Keratinocyte (primary cell): ENCODE measurements at regions not wholly inside any gene's neighbourhood (a gene's known extent, or its start where the extent isn't known, plus 50 kb on each side); places are given as distances from the start of the nearest gene placed in this dataset.

ENCODE experiments used
- DNase-seq: peaks from one replicate; pipeline ENCODE4 v3.0.0-alpha.2; 2011; ENCODE audit warnings: low read depth, missing footprints, low spot score
- FAIRE-seq: peaks from 2 replicates; lab custom pipeline; 2011; peaks lifted over from hg19 to GRCh38; lab: Jason Lieb, UNC
- H2AFZ ChIP-seq: 2 replicates; pipeline ENCODE4 v1.6.0; 2012; ENCODE audit warnings: low read length, control low read depth, inconsistent platforms; ENCODE audit not compliant: control insufficient read depth
- H3K27ac ChIP-seq: 2 replicates; pipeline ENCODE4 v1.5.1; 2011; ENCODE audit warnings: low read length; ENCODE audit not compliant: control insufficient read depth, insufficient read depth
- H3K27me3 ChIP-seq: 3 replicates; pipeline ENCODE4 v1.6.0; 2011; ENCODE audit warnings: low read length; ENCODE audit not compliant: control insufficient read depth, insufficient read depth; ENCODE audit errors: extremely low read depth
- H3K36me3 ChIP-seq, 2 experiments: 2 replicates in 1 of 2; 3 replicates in 1 of 2; pipeline ENCODE4 v1.5.1; 2011; ENCODE audit warnings: low read length in 2 of 2, mild to moderate bottlenecking in 1 of 2; ENCODE audit not compliant: control insufficient read depth in 2 of 2, insufficient read depth in 2 of 2; ENCODE audit errors: extremely low read depth in 1 of 2
- H3K4me1 ChIP-seq: 3 replicates; pipeline ENCODE4 v1.5.1; 2011; ENCODE audit warnings: low read length; ENCODE audit not compliant: control insufficient read depth, insufficient read depth; ENCODE audit errors: extremely low read depth
- H3K4me2 ChIP-seq: 3 replicates; pipeline ENCODE4 v1.6.0; 2011; ENCODE audit warnings: low read depth, low read length; ENCODE audit not compliant: control insufficient read depth, insufficient read depth; ENCODE audit errors: extremely low read depth
- H3K4me3 ChIP-seq, 3 experiments: fragments of 200-600 bp in 1 of 3; sonication (generic) in 1 of 3; 2 replicates in 2 of 3; 3 replicates in 1 of 3; pipeline ENCODE4 v1.5.1; 2011 to 2016; ENCODE audit warnings: low read length in 3 of 3, mild to moderate bottlenecking in 3 of 3, control low read depth in 2 of 3, inconsistent platforms in 1 of 3, low read depth in 1 of 3, mixed read lengths in 1 of 3, mixed run types in 1 of 3, moderate library complexity in 1 of 3; ENCODE audit not compliant: control insufficient read depth in 2 of 3, insufficient read depth in 2 of 3; ENCODE audit errors: extremely low read depth in 1 of 3
- H3K79me2 ChIP-seq: 2 replicates; pipeline ENCODE4 v1.6.0; 2012; ENCODE audit warnings: low read length; ENCODE audit not compliant: control insufficient read depth, insufficient read depth
- H3K9ac ChIP-seq: 3 replicates; pipeline ENCODE4 v1.6.0; 2011; ENCODE audit warnings: low read length; ENCODE audit not compliant: control insufficient read depth, insufficient read depth; ENCODE audit errors: extremely low read depth
- H3K9me1 ChIP-seq: 3 replicates; pipeline ENCODE4 v1.6.0; 2011; ENCODE audit warnings: low read length; ENCODE audit not compliant: control insufficient read depth, insufficient read depth; ENCODE audit errors: extremely low read depth
- H3K9me3 ChIP-seq: 2 replicates; pipeline ENCODE4 v1.5.1; 2012; ENCODE audit warnings: low read depth, low read length; ENCODE audit not compliant: control insufficient read depth
- H4K20me1 ChIP-seq: 3 replicates; pipeline ENCODE4 v1.6.0; 2011; ENCODE audit warnings: low read length; ENCODE audit not compliant: control insufficient read depth, insufficient read depth; ENCODE audit errors: extremely low read depth
- EZH2 ChIP-seq: IDR thresholded peaks from one replicate; pipeline ENCODE4 v1.6.1; 2012; ENCODE audit warnings: inconsistent platforms, mild to moderate bottlenecking, low read length, moderate library complexity
- dilution Hi-C: fragments of 300-500 bp; cut with MboI; formaldehyde crosslinking; loops from one replicate; pipeline ENCODE4 v1.7.0; 2020; ENCODE audit warnings: low sequenced_read_pairs; ENCODE audit not compliant: extremely low pct_ligation_motif_present
- TF ChIP-seq, protein P1 (sequence below), 3 experiments: IDR thresholded peaks in 1 of 3; conservative IDR thresholded peaks in 1 of 3; optimal IDR thresholded peaks in 1 of 3; 2 replicates in 2 of 3; 3 replicates in 1 of 3; pipeline versions ENCODE3 to v1.5.1; 2011; ENCODE audit warnings: low read length in 3 of 3, mild to moderate bottlenecking in 3 of 3, moderate library complexity in 2 of 3, control low read depth in 1 of 3, inconsistent platforms in 1 of 3; ENCODE audit not compliant: insufficient read depth in 2 of 3; ENCODE audit errors: extremely low read depth in 1 of 3

DNA sequence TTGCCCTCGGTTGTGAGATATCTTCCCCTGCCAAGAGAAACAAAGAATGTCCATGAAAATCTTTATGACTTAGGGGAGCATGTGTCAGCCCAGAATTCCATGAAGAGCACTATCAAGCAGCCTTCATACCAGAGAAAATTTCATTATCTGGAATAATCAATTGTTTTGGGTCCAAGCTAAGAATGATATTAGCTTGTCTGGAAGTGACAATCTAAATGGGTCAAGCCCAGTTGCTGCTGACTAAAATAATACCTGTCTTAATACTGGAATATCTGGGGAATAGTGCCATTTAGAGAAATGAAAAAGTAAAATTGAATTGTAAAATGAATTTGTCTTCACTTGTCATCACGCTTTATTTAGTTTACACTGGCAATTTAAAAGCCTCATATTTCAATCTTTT is 407.4 kb downstream of the PLA2G4A start:
- Histone ChIP-seq H2AFZ (no peak overlapping the region), H3K79me2 (no peaks in the 10 kb centered on the region), H3K9me3 (no peaks in the 10 kb centered on the region), H3K4me2 (no peak overlapping the region), H3K27me3 (no peaks in the 10 kb centered on the region), H3K4me1 (no peaks in the 10 kb centered on the region), H4K20me1 (no peaks in the 10 kb centered on the region), H3K4me3 (no peak overlapping the region), H3K9ac (no peak overlapping the region), H3K36me3 (no peaks in the 10 kb centered on the region), H3K9me1 (no peaks in the 10 kb centered on the region), H3K27ac (no peak overlapping the region)
- no peak for DNase-seq
- TF ChIP-seq, protein P1, sequence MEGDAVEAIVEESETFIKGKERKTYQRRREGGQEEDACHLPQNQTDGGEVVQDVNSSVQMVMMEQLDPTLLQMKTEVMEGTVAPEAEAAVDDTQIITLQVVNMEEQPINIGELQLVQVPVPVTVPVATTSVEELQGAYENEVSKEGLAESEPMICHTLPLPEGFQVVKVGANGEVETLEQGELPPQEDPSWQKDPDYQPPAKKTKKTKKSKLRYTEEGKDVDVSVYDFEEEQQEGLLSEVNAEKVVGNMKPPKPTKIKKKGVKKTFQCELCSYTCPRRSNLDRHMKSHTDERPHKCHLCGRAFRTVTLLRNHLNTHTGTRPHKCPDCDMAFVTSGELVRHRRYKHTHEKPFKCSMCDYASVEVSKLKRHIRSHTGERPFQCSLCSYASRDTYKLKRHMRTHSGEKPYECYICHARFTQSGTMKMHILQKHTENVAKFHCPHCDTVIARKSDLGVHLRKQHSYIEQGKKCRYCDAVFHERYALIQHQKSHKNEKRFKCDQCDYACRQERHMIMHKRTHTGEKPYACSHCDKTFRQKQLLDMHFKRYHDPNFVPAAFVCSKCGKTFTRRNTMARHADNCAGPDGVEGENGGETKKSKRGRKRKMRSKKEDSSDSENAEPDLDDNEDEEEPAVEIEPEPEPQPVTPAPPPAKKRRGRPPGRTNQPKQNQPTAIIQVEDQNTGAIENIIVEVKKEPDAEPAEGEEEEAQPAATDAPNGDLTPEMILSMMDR (optimal IDR thresholded peaks at IDR 0.05 in 1 of 3, IDR thresholded peaks at IDR 0.05 in 1 of 3, conservative IDR thresholded peaks at IDR 0.05 in 1 of 3; ENCODE audit: extremely low read depth in 1 of 3, insufficient read depth in 2 of 3, low read length in 3 of 3), result no peak
- TF ChIP-seq EZH2, result no peak
- dilution Hi-C loops, result no loop called here
- FAIRE-seq, result no peak

DNA sequence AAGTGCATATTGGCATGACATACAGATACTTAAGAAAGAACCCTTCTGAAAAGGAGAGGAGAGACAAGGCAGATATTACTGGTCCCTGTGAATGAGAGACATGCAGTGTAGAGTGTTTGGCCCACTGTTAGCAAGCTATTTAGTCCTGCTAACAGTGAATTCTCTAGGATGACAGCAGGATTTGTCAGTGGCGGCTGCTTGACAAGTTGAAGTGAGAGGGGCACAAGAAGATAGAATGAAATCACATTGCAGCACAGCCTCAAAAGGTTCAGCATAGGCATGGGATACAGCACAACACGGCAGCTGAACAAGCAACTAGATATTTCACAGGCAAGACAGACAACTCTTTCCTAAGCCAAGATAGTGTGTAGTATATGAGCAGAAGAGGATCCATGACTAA is 407.9 kb downstream of the PLA2G4A start:
- Histone ChIP-seq H3K27me3 (no peaks in the 10 kb centered on the region), H2AFZ (no peak overlapping the region), H3K79me2 (no peaks in the 10 kb centered on the region), H3K4me2 (no peak overlapping the region), H3K9ac (no peak overlapping the region), H3K4me1 (no peaks in the 10 kb centered on the region), H3K36me3 (no peaks in the 10 kb centered on the region), H3K4me3 (no peak overlapping the region), H3K9me3 (no peaks in the 10 kb centered on the region), H3K9me1 (no peaks in the 10 kb centered on the region), H3K27ac (no peak overlapping the region), H4K20me1 (no peaks in the 10 kb centered on the region)
- TF ChIP-seq, protein P1 (optimal IDR thresholded peaks at IDR 0.05 in 1 of 3, IDR thresholded peaks at IDR 0.05 in 1 of 3, conservative IDR thresholded peaks at IDR 0.05 in 1 of 3; ENCODE audit: extremely low read depth in 1 of 3, insufficient read depth in 2 of 3, low read length in 3 of 3), result no peak
- TF ChIP-seq EZH2, result no peak
- dilution Hi-C loops, result no loop called here
- no peak for DNase-seq
- no peak for FAIRE-seq
